Thyroid gland (tissue), 4 donors: ENCODE measurements at regions not wholly inside any gene's neighbourhood (a gene's known extent, or its start where the extent isn't known, plus 50 kb on each side); places are given as distances from the start of the nearest gene placed in this dataset.

Experiments used
- POLR2A ChIP-seq, 2 donors: fragments of 450-650 bp; IDR thresholded peaks; one replicate each; pipeline ENCODE4 v1.6.1; 2017; ENCODE audit warnings: antibody characterized with exemption in 2 of 2, mild to moderate bottlenecking in 2 of 2, moderate library complexity in 1 of 2
- TF ChIP-seq, protein P1 (sequence below), 6 experiments: fragments of 200-600 bp in 3 of 6; fragments of 450-650 bp in 3 of 6; sonication (generic) in 3 of 6; IDR thresholded peaks; one replicate each; pipeline ENCODE4 v1.5.1; 2016 to 2019; ENCODE audit warnings: antibody characterized with exemption in 6 of 6, mild to moderate bottlenecking in 2 of 6, inconsistent platforms in 1 of 6, moderate library complexity in 1 of 6

DNA sequence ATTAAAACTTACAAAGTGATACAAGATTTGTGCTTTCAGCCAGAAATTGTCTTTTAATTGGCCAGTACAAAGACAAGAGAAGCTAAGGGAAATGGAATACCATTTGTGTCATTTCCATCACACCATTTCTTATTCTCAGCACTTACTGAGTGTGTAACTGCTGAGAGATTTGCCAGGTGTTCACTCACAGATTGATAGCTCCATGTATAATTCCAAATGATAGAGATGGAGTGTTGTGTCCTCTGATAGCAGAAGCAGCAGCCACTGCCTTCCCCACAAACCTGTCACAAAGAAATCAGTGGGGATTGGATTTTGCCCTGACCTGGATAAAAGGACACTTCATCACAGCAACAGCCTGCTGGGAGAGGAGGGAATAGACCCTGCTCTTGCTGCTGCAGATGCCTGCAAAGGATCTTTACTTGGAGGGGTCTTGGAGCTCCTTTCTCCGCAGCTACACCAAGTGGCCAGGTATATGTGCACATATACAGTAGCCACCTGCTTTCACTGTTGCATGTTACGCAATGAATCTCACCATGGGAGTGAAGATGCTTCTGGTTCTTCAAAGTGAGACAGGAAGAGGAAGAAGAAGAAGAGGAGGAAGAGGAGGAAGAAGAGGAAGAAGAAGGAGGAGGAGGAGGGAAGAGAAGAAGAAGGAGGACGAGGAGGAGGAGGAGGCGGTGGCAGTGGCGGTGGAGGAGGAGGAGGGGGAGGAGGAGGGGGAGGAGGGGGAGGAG lies 78.7 kb upstream of the KCNJ15 start:
- TF ChIP-seq POLR2A (IDR thresholded peaks at IDR 0.05): no peak
- TF ChIP-seq, protein P1, sequence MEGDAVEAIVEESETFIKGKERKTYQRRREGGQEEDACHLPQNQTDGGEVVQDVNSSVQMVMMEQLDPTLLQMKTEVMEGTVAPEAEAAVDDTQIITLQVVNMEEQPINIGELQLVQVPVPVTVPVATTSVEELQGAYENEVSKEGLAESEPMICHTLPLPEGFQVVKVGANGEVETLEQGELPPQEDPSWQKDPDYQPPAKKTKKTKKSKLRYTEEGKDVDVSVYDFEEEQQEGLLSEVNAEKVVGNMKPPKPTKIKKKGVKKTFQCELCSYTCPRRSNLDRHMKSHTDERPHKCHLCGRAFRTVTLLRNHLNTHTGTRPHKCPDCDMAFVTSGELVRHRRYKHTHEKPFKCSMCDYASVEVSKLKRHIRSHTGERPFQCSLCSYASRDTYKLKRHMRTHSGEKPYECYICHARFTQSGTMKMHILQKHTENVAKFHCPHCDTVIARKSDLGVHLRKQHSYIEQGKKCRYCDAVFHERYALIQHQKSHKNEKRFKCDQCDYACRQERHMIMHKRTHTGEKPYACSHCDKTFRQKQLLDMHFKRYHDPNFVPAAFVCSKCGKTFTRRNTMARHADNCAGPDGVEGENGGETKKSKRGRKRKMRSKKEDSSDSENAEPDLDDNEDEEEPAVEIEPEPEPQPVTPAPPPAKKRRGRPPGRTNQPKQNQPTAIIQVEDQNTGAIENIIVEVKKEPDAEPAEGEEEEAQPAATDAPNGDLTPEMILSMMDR (IDR thresholded peaks at IDR 0.05): no peak
